Stimulated activated CD4-positive, alpha-beta T cell treated with anti-CD3 and anti-CD28 coated beads, Interleukin-12 subunit alpha, Interleukin-12 subunit beta, amount 100 ng/mL, for 4 hours (primary cell): ENCODE measurements at regions not wholly inside any gene's neighbourhood (a gene's known extent, or its start where the extent isn't known, plus 50 kb on each side); places are given as distances from the start of the nearest gene placed in this dataset.

Experiments used
- DNase-seq: peaks from one replicate; pipeline ENCODE4 v3.0.0-alpha.2; 2020

GRCh38 chr4:66923081-66923865, 622.0 kb downstream of the CENPC start:
- no peak for DNase-seq

DNA sequence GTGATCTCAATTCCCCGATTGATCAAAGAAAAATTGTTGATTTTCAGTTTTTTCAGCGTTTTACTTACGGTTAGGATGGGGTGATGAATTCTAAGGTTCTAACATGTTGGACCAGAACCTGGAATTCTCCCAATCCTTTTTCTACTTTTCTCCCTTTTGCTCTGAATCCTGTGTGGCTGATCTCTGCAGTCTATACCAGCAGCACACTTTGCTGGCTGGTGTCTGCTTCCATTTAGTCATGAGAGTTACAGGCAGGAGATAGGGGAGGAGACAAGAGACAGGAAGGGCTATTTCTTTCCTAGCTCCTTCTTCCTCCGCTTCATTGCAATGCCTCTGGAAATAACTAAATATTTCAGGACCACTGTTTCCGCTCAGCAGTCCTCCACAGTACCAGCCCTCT, 623.9 kb downstream of the CENPC start:
- no peak for DNase-seq

DNA sequence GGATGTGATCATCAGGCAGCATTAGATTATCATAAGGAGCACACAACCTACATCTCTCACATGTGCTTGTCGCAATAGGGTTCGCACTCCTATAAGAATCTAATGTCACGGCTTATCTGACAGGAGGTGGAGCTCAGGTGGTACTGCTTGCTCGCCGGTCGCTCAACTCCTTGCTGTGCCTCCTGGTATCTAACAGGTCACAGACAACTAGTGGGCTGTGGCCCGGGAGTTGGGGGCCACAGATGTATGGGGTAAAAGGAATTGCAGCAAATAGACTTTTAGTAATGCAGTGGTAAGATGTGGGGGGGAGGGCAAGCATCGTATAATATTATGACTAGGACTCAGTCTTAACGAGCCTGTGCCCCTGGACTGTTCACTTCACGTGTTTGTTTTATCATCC, 624.8 kb downstream of the CENPC start:
- no peak for DNase-seq

- DNase-seq, result no peak
Measured at GRCh38 chr4:66911880-66912279, 633.4 kb downstream of the CENPC start.

DNA sequence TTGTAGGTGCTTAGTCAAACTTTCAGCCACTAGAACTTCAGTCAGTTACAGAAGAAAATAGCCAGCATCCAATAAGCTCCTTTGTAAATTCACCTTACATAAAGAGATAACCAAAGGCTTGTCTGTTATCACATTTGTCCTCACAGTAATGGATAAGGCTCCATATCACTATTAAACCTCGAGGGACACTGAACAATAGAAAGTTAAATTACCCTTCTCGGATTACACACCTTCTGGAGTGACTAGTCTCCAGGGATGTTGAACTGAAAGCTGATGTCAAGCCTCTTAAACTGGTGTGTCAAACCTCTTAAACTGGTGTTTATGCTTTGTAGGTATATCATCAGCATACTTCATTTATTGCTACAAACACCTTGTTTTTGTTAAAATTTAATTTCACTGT, 639.0 kb downstream of the CENPC start:
- no peak for DNase-seq

- no peak for DNase-seq
Measured at GRCh38 chr4:66899422-66900065, 645.8 kb downstream of the CENPC start.

DNA sequence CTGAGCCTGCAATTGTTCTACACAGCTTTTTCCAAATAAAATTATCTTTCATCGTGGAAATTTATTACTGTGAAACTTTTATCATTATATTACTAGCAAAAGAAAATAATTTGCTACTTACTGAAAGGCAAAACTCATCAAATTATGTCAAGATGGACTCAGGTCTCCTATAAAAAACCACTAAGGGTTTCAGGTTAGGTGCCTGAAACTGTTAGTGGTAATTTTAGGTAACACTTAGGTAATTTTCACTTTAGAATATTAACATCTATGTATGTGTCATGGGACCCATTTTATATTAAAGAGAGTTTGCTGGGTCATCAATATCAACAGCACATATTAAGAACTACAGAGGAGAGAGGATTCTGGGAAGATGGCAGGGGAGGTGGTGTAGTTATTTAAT, 651.5 kb downstream of the CENPC start:
- DNase-seq, result no peak

GRCh38 chr4:66887061-66887460, 658.2 kb downstream of the CENPC start:
- DNase-seq, result no peak

DNA sequence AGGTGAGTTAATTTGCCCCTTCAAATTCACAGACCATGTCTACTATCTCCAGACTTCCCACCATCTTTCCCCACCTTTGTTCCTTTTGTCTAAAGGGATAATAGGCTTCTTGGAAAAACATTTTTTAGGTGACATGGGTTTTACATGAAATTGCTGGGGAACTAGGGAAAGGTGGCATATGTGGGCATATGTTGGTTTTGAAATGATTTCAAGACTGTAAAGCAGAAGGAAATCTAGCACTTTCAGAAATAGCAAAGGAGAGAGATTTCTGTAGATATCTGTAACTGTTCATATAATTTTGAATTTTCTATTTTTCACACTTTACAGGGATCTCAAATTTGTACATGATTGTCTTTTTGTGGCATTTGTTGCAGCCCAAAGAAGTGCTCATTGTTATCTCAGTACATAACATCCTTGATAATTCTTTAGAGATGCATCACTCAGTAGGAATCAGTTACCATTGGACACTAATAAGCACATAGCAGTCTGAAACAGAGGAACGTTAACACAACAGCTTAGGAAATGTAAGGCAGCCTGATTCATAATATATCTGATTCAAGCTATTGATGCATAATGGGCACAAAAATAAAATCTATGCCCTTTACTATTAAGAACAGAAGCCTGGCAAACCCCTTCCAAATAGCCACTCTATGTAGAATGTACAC, 659.7 kb downstream of the CENPC start:
- DNase-seq, result no peak

DNA sequence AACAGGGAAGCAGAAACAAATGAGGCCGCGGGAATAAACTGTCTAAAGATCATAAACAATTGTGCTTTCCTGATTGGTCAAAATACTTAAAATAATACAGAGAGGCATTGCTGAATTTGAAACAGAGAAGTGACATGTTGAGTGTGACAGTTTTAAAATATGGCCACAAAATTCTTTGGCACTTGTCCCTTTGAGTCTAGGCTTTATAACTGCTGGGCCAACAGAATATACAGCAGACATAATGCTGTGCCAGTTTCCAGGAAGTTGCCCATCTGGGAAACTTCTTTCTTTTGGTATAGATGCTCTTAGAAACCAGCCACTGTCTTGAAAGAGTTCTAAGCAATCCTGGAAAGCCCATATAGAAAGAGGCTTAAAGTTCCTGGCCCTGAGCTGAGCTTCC, 668.4 kb downstream of the CENPC start:
- DNase-seq, result no peak

- no peak for DNase-seq
Measured at GRCh38 chr4:66872661-66873060, 672.6 kb downstream of the CENPC start.

DNA sequence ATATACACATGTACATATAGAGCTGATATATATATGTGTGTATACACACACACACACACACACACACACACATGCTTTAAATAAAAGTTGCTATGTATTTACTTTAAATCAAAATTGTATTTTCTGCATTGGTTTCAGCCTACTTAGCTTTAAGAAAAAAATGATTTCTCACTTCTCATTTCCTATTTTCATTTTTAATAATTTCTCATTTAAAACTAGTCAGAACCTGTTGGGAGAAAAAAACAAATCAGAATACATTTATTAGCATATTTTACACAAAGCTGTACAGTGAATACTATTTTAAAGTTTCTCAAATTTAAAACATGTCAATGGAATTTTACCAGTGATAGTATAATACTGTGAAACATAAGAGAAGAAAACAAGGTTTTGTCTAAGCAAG, 681.8 kb downstream of the CENPC start:
- DNase-seq, result no peak

DNA sequence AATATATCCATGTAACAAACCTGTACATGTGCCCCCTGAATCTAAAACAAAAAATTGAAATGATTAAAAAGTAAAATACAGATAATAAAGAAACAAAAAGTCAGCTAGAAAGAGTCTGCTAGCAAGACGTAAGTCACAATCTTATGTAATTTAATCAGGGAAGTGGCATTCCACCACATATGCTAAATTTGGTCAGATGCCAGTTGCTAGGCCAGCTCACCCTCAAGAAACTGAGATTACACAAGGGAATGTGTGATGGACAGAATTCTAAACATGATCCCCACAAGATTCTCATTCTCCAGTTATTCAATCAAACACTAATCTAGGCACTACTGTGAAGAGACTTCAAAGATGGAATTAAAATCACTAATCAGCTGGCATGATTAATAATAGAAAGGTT, 689.3 kb downstream of the CENPC start:
- DNase-seq, result no peak

DNA sequence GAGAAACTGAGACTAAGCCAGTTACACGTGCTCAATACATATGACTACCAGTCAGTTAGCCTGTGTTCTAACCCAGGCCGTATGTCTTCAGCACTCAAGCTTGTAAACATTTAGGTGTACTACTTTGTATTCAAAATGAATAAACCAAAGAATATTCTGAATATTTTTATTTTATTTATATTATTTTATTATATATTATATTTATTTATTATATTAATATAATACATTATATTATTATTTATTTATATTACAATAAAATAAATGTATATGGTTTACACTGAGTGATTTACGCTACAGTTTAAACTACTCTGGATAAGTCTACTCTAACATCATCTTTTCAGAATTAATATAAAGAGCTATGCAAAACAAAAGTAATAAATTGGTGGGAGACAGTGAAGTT, 691.5 kb downstream of the CENPC start:
- no peak for DNase-seq

DNA sequence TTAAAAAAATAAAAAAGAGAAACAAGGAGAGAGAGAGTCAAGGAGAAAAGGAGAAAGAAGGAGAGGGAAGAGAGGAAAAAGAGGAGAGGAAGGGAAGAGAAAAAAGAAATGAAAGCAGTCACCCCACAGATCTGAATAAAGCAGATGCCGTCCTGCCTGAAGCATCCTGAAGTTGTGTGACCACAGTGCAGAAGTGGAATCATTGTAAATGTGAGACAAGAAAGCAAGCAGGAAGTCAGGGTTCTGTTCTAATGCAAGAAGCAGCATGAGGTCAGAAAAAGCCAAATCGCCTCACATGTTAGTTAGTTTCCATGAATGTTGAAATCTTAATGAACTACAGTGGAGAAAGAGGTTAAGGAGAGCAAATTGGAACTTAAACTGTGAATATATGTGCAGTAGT, 692.5 kb downstream of the CENPC start:
- no peak for DNase-seq

GRCh38 chr4:66849596-66849995, 695.7 kb downstream of the CENPC start:
- DNase-seq, result no peak

- DNase-seq, result no peak
Measured at GRCh38 chr4:66842724-66843088, 702.6 kb downstream of the CENPC start.

DNA sequence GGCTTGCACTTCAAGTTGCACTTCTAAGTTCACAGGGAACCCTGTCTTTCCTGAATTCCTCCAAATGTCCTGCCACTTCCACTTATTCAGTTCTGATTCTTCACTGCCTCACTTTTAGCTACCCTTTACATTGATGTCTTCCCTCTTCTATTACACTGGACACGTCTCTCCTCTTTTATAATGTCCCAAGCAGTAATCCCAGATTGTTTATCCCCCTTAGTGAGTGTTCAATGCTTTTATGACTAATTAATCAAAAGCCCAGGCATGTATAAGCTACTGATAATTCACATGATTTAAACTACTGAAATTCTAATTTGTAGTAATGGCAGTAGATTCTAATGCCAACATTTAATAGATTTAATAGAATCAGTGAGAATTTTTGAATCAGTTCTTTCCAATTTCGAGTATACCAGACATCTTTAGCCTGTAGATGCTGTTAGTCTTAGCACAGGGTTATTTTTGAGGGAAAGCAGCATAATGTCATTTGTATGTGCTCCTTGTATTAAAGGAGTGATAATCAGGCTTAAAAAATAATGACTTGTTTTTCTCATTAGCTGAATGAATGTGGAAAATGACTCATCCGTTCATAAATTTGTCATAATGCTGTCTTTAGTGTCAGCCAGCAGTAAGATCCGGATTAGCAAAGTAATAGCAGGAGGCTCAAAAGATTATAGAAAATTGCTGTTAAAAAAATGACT, 703.1 kb downstream of the CENPC start:
- no peak for DNase-seq

GRCh38 chr4:66840178-66840577, 705.1 kb downstream of the CENPC start:
- DNase-seq, result no peak

GRCh38 chr4:66837279-66837922, 707.9 kb downstream of the CENPC start:
- DNase-seq, result no peak

DNA sequence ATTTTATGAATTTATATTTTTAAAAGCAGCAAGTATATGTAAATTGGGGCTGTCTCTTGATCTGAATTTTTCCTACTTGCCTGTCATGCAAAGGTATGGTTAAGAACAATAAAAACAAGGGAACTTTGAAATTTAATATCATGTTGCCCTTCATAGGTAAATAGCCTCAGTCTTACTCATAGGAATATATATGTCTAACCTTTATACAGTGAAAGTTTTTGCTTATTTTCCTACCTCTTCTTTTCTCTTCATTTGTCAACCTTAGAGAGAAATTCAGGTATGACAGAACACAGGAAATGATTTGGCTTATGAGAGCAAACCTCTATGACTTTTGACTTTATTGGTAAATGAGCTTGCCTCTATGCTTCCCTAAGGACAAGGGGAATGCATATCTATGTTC, 716.0 kb downstream of the CENPC start:
- DNase-seq, result no peak

DNA sequence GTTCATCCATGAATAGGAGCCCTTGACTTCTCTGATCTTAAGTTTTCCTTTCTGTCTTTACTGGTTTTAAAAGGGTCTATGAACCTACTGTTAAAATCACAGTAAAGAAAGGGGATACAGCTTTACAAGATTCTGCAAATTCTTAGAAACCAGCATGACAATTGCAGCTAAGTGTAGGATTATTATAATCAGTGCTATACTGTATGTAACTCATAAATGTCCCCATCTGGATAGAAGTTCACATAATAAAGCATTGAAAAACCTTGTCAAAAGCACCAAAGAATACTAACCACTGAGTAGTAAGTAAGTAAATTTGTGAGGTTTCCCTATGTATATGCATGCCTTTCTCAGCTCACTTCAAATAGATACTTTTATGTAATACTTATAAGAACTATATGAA, 724.6 kb downstream of the CENPC start:
- no peak for DNase-seq

GRCh38 chr4:66814277-66814676, 731.0 kb downstream of the CENPC start:
- no peak for DNase-seq
